ENCODE measurements at regions not wholly inside any gene's neighbourhood (a gene's known extent, or its start where the extent isn't known, plus 50 kb on each side); places are given as distances from the start of the nearest gene placed in this dataset.
"Not testable (repeated sequence)": the region's sequence is repeated elsewhere in the genome, so short reads cannot be mapped to it uniquely, and the experiment has no call there.

DNA sequence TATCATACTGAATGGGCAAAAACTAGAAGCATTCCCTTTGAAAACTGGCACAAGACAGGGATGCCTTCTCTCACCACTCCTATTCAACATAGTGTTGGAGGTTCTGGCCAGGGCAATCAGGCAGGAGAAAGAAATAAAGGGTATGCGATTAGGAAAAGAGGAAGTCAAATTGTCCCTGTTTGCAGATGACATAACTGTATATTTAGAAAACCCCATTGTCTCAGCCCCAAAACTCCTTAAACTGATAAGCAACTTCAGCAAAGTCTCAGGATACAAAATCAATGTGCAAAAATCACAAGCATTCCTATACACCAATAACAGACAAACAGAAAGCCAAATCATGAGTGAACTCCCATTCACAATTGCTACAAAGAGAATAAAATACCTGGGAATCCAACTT lies 52.5 kb upstream of the CCDC71L start:
- WGBS, 2 donors: 67 to 92% methylated on average over 1 of the region's 1 CpG
- H3K36me3 ChIP-seq; H3K27me3 ChIP-seq; H3K27ac ChIP-seq; intact Hi-C loops (cut with DNase I); H3K4me3 ChIP-seq; H3K9me3 ChIP-seq; DNase-seq: not testable (repeated sequence)
- H3K4me1 ChIP-seq: peaks cover 5 to 12% (median 6%) of the 10 kb centered on the region in 3 donors

DNA sequence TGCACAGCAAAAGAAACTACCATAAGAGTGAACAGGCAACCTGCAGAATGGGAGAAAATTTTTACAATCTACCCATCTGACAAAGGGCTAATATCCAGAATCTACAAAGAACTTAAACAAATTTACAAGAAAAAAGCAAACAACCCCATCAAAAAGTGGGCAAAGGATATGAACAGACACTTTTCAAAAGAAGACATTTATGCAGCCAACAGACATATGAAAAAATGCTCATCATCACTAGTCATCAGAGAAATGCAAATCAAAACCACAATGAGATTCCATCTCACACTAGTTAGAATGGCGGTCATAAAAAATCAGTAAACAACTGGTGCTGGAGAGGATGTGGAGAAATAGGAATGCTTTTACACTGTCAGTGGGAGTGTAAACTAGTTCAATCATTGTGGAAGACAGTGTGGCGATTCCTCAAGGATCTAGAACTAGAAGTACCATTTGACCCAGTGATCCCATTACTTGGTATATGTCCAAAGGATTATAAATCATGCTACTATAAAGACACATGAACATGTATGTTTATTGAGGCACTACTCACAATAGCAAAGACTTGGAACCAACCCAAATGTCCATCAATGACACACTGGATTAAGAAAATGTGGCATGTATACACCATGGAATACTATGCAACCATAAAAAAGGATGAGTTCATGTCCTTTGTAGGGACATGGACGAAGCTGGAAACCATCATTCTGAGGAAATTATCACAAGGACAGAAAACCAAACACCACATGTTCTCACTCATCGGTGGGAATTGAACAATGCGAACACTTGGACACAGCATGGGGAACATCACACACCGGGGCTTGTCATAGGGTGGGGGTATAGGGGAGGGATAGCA lies 53.9 kb upstream of the CCDC71L start:
- H3K9me3 ChIP-seq, H3K27me3 ChIP-seq: not testable (repeated sequence)
- 91 to 95% methylated on average over 6 of the region's 6 CpGs for WGBS, 2 donors

DNA sequence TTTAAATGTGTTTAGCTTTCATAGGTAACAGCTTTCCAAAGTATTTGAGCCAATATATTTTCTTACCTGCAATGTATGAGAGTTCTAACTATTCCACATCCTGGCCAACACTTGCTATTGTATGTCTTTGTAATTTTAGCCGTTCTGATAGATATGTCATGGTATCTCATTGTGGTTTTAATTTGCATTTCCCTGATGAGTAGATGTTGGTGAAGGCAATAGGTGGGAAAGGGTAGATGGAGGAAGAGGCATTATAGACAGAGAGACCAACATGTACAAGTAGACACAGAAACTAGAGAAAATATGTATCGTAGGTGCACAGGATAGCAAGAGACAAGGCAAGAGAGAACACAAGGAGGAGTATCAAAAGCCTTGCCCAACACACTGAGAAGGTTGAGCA lies 54.8 kb upstream of the CCDC71L start:
- TF ChIP-seq, protein P1, sequence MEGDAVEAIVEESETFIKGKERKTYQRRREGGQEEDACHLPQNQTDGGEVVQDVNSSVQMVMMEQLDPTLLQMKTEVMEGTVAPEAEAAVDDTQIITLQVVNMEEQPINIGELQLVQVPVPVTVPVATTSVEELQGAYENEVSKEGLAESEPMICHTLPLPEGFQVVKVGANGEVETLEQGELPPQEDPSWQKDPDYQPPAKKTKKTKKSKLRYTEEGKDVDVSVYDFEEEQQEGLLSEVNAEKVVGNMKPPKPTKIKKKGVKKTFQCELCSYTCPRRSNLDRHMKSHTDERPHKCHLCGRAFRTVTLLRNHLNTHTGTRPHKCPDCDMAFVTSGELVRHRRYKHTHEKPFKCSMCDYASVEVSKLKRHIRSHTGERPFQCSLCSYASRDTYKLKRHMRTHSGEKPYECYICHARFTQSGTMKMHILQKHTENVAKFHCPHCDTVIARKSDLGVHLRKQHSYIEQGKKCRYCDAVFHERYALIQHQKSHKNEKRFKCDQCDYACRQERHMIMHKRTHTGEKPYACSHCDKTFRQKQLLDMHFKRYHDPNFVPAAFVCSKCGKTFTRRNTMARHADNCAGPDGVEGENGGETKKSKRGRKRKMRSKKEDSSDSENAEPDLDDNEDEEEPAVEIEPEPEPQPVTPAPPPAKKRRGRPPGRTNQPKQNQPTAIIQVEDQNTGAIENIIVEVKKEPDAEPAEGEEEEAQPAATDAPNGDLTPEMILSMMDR (IDR thresholded peaks at IDR 0.05): no peak
- no peak for TF ChIP-seq POLR2A (IDR thresholded peaks at IDR 0.05)
- Histone ChIP-seq H3K4me1 (peaks cover 6 to 16% (median 11%) of the 10 kb centered on the region in 3 donors), H3K4me3 (no peak overlapping the region), H3K27ac (no peak overlapping the region), H3K9me3 (no peaks in the 10 kb centered on the region), H3K27me3 (no peaks in the 10 kb centered on the region), H3K36me3 (no peaks in the 10 kb centered on the region)
- intact Hi-C loops (cut with DNase I): no loop called here
- no peak for DNase-seq
- 77 to 86% methylated on average over 2 of the region's 2 CpGs for WGBS, 2 donors

More for the DNA sequence above, 53.9 kb upstream of the CCDC71L start:
- H3K27ac ChIP-seq; intact Hi-C loops (cut with DNase I); H3K4me3 ChIP-seq; H3K36me3 ChIP-seq; DNase-seq: not testable (repeated sequence)
- peaks cover 6 to 16% (median 11%) of the 10 kb centered on the region in 3 donors for H3K4me1 ChIP-seq

DNA sequence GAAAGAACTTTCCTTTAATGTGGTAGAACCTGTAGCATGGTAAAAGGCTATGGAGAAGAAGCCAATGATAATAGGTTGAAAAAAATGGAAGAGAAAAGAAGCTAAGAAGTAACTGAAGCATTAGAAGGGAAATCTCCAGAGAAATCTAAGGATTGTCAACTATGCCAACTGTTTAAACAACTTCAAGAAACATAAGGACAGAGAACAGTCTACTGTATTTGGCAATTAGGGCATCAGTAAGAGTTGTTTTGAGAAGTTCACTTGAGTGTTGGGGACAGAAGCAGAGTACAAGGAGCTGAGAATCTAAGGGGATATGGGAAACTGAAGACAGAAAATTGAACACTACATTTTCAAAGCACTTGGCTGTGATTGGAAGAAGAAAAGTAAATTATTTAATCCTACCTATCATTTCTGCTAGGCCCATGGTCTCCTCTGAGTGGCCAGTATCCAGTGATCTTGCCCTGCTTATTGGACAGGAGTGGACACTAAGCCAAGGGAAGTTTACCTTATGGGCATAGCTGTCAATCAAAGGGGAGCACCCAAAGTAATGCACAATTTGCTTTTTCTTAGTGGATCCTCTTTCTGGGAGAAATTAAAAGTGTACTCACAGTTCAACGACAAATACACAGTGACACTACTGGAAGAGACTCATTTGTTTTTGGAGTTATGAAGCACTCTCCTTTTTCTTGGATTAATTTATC lies 56.4 kb upstream of the CCDC71L start:
- 63 to 65% methylated on average over 1 of the region's 1 CpG for WGBS, 2 donors
- Histone ChIP-seq H3K4me1 (peaks cover 6 to 16% (median 11%) of the 10 kb centered on the region in 3 donors), H3K9me3 (no peaks in the 10 kb centered on the region), H3K27me3 (no peaks in the 10 kb centered on the region), H3K4me3 (no peak overlapping the region), H3K27ac (peak overlapping the region in 3 of 4 donors; percentile 17 to 71 (median 55)), H3K36me3 (no peaks in the 10 kb centered on the region)
- intact Hi-C loops (cut with DNase I): no loop called here
- TF ChIP-seq, protein P1 (IDR thresholded peaks at IDR 0.05): no peak
- TF ChIP-seq POLR2A (IDR thresholded peaks at IDR 0.05): no peak
- no peak for DNase-seq

DNA sequence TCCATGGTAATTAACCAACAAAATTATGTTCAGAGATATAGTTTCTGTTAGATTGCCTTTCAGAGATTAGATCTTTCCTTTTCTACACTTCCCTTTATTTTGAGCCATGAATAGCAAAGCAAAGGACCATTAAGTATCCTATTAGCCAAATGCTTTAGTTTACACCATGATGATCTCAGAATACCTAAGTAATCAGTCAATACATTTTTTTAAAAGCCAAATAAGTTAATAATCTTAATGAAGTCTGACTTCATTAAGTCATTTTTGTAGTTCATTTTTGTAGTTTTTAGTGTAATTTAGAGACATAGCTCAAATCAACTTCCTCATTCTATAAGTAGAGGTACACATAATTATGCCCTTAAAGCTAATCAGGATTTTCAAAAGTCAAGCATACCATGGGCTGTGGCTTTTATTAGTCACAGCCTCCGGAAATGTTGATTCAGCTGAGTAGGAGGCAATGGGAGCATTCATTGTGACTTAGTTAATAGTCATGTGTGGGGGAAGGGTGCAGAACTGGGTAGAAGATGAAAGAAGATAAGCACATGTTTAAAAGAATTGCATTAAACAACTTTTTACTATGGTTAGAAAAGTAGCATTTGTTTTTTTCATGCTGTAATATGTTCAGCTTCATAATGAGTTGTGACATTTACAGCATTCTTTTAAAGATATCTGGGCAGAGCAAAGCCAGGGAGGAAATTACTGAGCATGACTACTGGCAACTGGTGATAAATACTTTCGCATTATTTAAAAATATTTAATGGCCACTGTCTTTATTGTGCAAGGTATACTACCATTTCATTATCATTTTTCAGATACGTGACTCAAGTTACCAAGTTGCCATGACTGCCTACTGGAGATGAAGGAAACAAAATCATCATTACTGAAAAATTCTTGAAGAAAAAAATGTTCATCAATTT lies 57.3 kb upstream of the CCDC71L start:
- no peaks in the 10 kb centered on the region for H3K9me3 ChIP-seq
- H3K27ac ChIP-seq: peak overlapping the region in 3 of 4 donors; percentile 17 to 71 (median 55)
- no peaks in the 10 kb centered on the region for H3K27me3 ChIP-seq
- DNase-seq: peak; percentile 9
- no peaks in the 10 kb centered on the region for H3K36me3 ChIP-seq
- 12 to 18% methylated on average over 3 of the region's 3 CpGs for WGBS, 2 donors
- intact Hi-C loops (cut with DNase I): no loop called here
- no peak overlapping the region for H3K4me3 ChIP-seq
- no peak for TF ChIP-seq POLR2A (IDR thresholded peaks at IDR 0.05)
- TF ChIP-seq, protein P1 (IDR thresholded peaks at IDR 0.05): no peak
- H3K4me1 ChIP-seq: peaks cover 6 to 16% (median 11%) of the 10 kb centered on the region in 3 donors
